GM12878 (cell line): ENCODE measurements at regions not wholly inside any gene's neighbourhood (a gene's known extent, or its start where the extent isn't known, plus 50 kb on each side); places are given as distances from the start of the nearest gene placed in this dataset.

Experiments
- ATAC-seq: fragments of 200-7000 bp; cut with Tn5 transposase; 3 replicates; pipeline ENCODE4 v1.9.1; 2020; ENCODE audit warnings: mild to moderate bottlenecking, moderate library complexity
- BruUV-seq: library from RNA; stranded (reverse); fragments of 400-500 nt; replicated peaks from 2 replicates; lab custom pipeline; 2021; lab: Mats Ljungman, UMichigan
- CTCF ChIA-PET: fragments of 300-600 bp; sonication (Branson Sonifier 250); formaldehyde crosslinking; extraction: SDS; loops from one replicate; lab custom pipeline; 2021; ENCODE audit warnings: inconsistent platforms; lab: Yijun Ruan, JAX
- POLR2A ChIA-PET: fragments of 350-600 bp; formaldehyde crosslinking; extraction: SDS; loops from one replicate; lab custom pipeline; 2021; ENCODE audit warnings: inconsistent platforms; lab: Charles Lee
- RAD21 ChIA-PET: fragments of 300-600 bp; sonication (Branson Sonifier 250); formaldehyde crosslinking; loops from one replicate; lab custom pipeline; 2023; ENCODE audit warnings: antibody characterized with exemption; ENCODE audit not compliant: unreplicated experiment; lab: Charles Lee
- SMC1A ChIA-PET: fragments of 300-600 bp; sonication (Branson Sonifier 250); formaldehyde crosslinking; loops from one replicate; lab custom pipeline; 2023; ENCODE audit not compliant: unreplicated experiment, uncharacterized antibody; lab: Charles Lee
- DNase-seq: peaks from one replicate; pipeline ENCODE4 v3.0.0-alpha.2; 2011; ENCODE audit warnings: low read depth, low spot score
- FAIRE-seq: peaks from 3 replicates; lab custom pipeline; 2011; peaks lifted over from hg19 to GRCh38; lab: Jason Lieb, UNC
- H2AFZ ChIP-seq: 2 replicates; pipeline ENCODE4 v1.6.0; 2011; ENCODE audit warnings: low read depth, low read length, control low read depth; ENCODE audit not compliant: control insufficient read depth
- H3K27ac ChIP-seq: 2 replicates; pipeline ENCODE4 v1.5.1; 2011; ENCODE audit warnings: control low read depth; ENCODE audit not compliant: control insufficient read depth, insufficient read depth
- H3K27me3 ChIP-seq, 2 experiments: replicated peaks in 1 of 2; 2 replicates each; pipeline versions ENCODE4 v1.6.0 to v1.6.1; 2011; ENCODE audit warnings: low read length in 1 of 2; ENCODE audit not compliant: control insufficient read depth in 2 of 2, insufficient read depth in 2 of 2
- H3K36me3 ChIP-seq, 2 experiments: 2 replicates each; pipeline ENCODE4 v1.5.1; 2011; ENCODE audit warnings: low read length in 1 of 2; ENCODE audit not compliant: control insufficient read depth in 2 of 2, insufficient read depth in 2 of 2
- H3K4me1 ChIP-seq: 2 replicates; pipeline ENCODE4 v1.6.1; 2011; ENCODE audit warnings: mild to moderate bottlenecking, low read length, moderate library complexity, mixed read lengths; ENCODE audit not compliant: control insufficient read depth, insufficient read depth
- H3K4me2 ChIP-seq: 2 replicates; pipeline ENCODE4 v1.6.0; 2011; ENCODE audit warnings: control low read depth; ENCODE audit not compliant: control insufficient read depth, insufficient read depth
- H3K4me3 ChIP-seq: fragments of 200-600 bp; sonication (generic); 2 replicates; pipeline ENCODE4 v1.5.1; 2016
- H3K79me2 ChIP-seq: 2 replicates; pipeline ENCODE4 v1.6.0; 2011; ENCODE audit warnings: low read length; ENCODE audit not compliant: control insufficient read depth, insufficient read depth
- H3K9ac ChIP-seq: 2 replicates; pipeline ENCODE4 v1.8.0; 2011; ENCODE audit warnings: low read length, control low read depth, mixed read lengths; ENCODE audit not compliant: control insufficient read depth, insufficient read depth
- H3K9me3 ChIP-seq: replicated peaks from 3 replicates; pipeline ENCODE4 v1.5.1; 2011; ENCODE audit warnings: mild to moderate bottlenecking, low read length; ENCODE audit not compliant: control insufficient read depth, insufficient read depth
- H4K20me1 ChIP-seq: 2 replicates; pipeline ENCODE4 v1.6.0; 2011; ENCODE audit not compliant: control insufficient read depth, insufficient read depth
- ASH2L ChIP-seq: fragments of 300-600, 200-600 bp; sonication (generic); IDR thresholded peaks from 2 replicates; pipeline ENCODE4 v1.6.1; 2017; ENCODE audit warnings: low read depth, mild to moderate bottlenecking, borderline replicate concordance
- BMI1 ChIP-seq: fragments of 450-650 bp; IDR thresholded peaks from 2 replicates; pipeline ENCODE4 v1.6.1; 2016; ENCODE audit warnings: mild to moderate bottlenecking, moderate library complexity, borderline replicate concordance
- FOXK2 ChIP-seq: fragments of 450-650 bp; IDR thresholded peaks from 2 replicates; pipeline ENCODE4 v1.6.1; 2017; ENCODE audit warnings: mild to moderate bottlenecking, moderate library complexity
- KAT2A ChIP-seq: conservative IDR thresholded peaks from 2 replicates; pipeline ENCODE4 v1.6.1; 2011; ENCODE audit warnings: low read depth, low read length; ENCODE audit not compliant: control insufficient read depth
- MYB ChIP-seq: fragments of 150-350 bp; IDR thresholded peaks from 2 replicates; pipeline ENCODE4 v1.6.1; 2014; ENCODE audit warnings: mild to moderate bottlenecking, low read depth, low read length, borderline replicate concordance
- NFYB ChIP-seq: IDR thresholded peaks from 2 replicates; pipeline ENCODE4 v1.6.1; 2011; ENCODE audit warnings: low read depth, mild to moderate bottlenecking, low read length, improper control_type of control experiment, moderate library complexity; ENCODE audit not compliant: insufficient read depth
- SPI1 ChIP-seq: IDR thresholded peaks from 2 replicates; pipeline ENCODE4 v1.6.1; 2011; ENCODE audit warnings: low read depth, mild to moderate bottlenecking, low read length, moderate library complexity, borderline replicate concordance; ENCODE audit not compliant: insufficient read depth
- SRF ChIP-seq, 2 experiments: IDR thresholded peaks; 2 replicates each; pipeline ENCODE4 v1.6.1; 2011; ENCODE audit warnings: low read depth in 2 of 2, low read length in 2 of 2, mild to moderate bottlenecking in 1 of 2, moderate library complexity in 1 of 2
- WRNIP1 ChIP-seq: IDR thresholded peaks from 2 replicates; pipeline ENCODE4 v1.6.1; 2011; ENCODE audit warnings: low read depth, low read length, improper control_type of control experiment, borderline replicate concordance
- ZBTB40 ChIP-seq: fragments of 450-650 bp; IDR thresholded peaks from 2 replicates; pipeline ENCODE4 v1.6.1; 2016; ENCODE audit warnings: mild to moderate bottlenecking, moderate library complexity, borderline replicate concordance
- ZNF592 ChIP-seq: fragments of 450-650 bp; IDR thresholded peaks from 2 replicates; pipeline ENCODE4 v1.6.1; 2017; ENCODE audit warnings: mild to moderate bottlenecking, moderate library complexity
- WGBS: methylation state at CpG from one replicate; pipeline ENCODE4 v1.1.6; 2016; ENCODE audit warnings: low lambda C conversion rate; ENCODE audit not compliant: insufficient replicate concordance, insufficient coverage; ENCODE audit errors: missing lambda C conversion rate; 5-methylcytosine and 5-hydroxymethylcytosine counted together
- in situ Hi-C: fragments of 300-500 bp; cut with MboI; formaldehyde crosslinking; loops from 9 replicates; pipeline ENCODE4 v1.14.3; 2018; ENCODE audit warnings: mixed read lengths
- intact Hi-C: fragments of 100-400 bp; cut with micrococcal nuclease; formaldehyde crosslinking; loops from one replicate; pipeline ENCODE4 v1.14.2; 2022; ENCODE audit not compliant: unreplicated experiment

- CTCF ChIA-PET: no interaction called here
Observed at GRCh38 chr11:57874981-57875380, 113.4 kb downstream of the CTNND1 start.

More at GRCh38 chr11:57874981-57875380, 113.4 kb downstream of the CTNND1 start:
- no peaks in the 10 kb centered on the region; a peak in 2 of 4 replicates for H3K27me3 ChIP-seq
- intact Hi-C loops: no loop called here
- POLR2A ChIA-PET: no interaction called here
- H3K9me3 ChIP-seq: no peaks in the 10 kb centered on the region
- FAIRE-seq (no peak), ATAC-seq (no peak), DNase-seq (no peak)
- no peak overlapping the region for H3K27ac ChIP-seq
- 40% methylated on average over 10 of the region's 10 CpGs for WGBS
- H3K79me2 ChIP-seq: no peaks in the 10 kb centered on the region
- no TSS peak for BruUV-seq
- H3K4me2 ChIP-seq: no peak overlapping the region
- no peak overlapping the region for H3K9ac ChIP-seq
- no peak overlapping the region for H2AFZ ChIP-seq
- H3K4me1 ChIP-seq: no peaks in the 10 kb centered on the region
- H4K20me1 ChIP-seq: no peaks in the 10 kb centered on the region
- RAD21 ChIA-PET: no interaction called here
- no peak for TF ChIP-seq FOXK2
- TF ChIP-seq ZBTB40: no peak
- TF ChIP-seq MYB: no peak
- no peak for TF ChIP-seq BMI1
- TF ChIP-seq WRNIP1: no peak
- no peak for TF ChIP-seq KAT2A
- no peak for TF ChIP-seq NFYB
- no peak for TF ChIP-seq ASH2L
- no peak for TF ChIP-seq SRF (IDR thresholded peaks at IDR 0.05; ENCODE audit: low read depth in 2 of 2, low read length in 2 of 2)
- TF ChIP-seq ZNF592: no peak
- TF ChIP-seq SPI1: no peak
- in situ Hi-C loops: no loop called here
- H3K4me3 ChIP-seq: no peak overlapping the region
- SMC1A ChIA-PET: no interaction called here
- no peaks in the 10 kb centered on the region for H3K36me3 ChIP-seq
